ENCODE measurements at regions not wholly inside any gene's neighbourhood (a gene's known extent, or its start where the extent isn't known, plus 50 kb on each side); places are given as distances from the start of the nearest gene placed in this dataset.

GRCh38 chr21:20302084-20302483, 696.1 kb upstream of the NCAM2 start:
- no peak for DNase-seq

GRCh38 chr21:20306836-20307235, 691.4 kb upstream of the NCAM2 start:
- DNase-seq: no peak

- no peak for DNase-seq
Observed at GRCh38 chr21:20308586-20309315, 689.5 kb upstream of the NCAM2 start.

GRCh38 chr21:20311234-20311787, 686.9 kb upstream of the NCAM2 start:
- no peak for DNase-seq

GRCh38 chr21:20313013-20313412, 685.2 kb upstream of the NCAM2 start:
- DNase-seq: no peak

GRCh38 chr21:20315042-20315441, 683.2 kb upstream of the NCAM2 start:
- no peak for DNase-seq

- DNase-seq: no peak
Observed at GRCh38 chr21:20329636-20330035, 668.6 kb upstream of the NCAM2 start.

GRCh38 chr21:20330652-20331051, 667.6 kb upstream of the NCAM2 start:
- DNase-seq: no peak

GRCh38 chr21:20334585-20334984, 663.6 kb upstream of the NCAM2 start:
- no peak for DNase-seq

GRCh38 chr21:20341431-20341830, 656.8 kb upstream of the NCAM2 start:
- no peak for DNase-seq

- DNase-seq: no peak
Observed at GRCh38 chr21:20343186-20343585, 655.0 kb upstream of the NCAM2 start.

GRCh38 chr21:20351138-20351537, 647.1 kb upstream of the NCAM2 start:
- no peak for DNase-seq

- no peak for DNase-seq
Observed at GRCh38 chr21:20353351-20353750, 644.9 kb upstream of the NCAM2 start.

GRCh38 chr21:20373031-20373430, 625.2 kb upstream of the NCAM2 start:
- DNase-seq: no peak

GRCh38 chr21:20377250-20377649, 621.0 kb upstream of the NCAM2 start:
- no peak for DNase-seq

GRCh38 chr21:20388400-20388799, 609.8 kb upstream of the NCAM2 start:
- no peak for DNase-seq

GRCh38 chr21:20396798-20397197, 601.4 kb upstream of the NCAM2 start:
- DNase-seq: no peak

GRCh38 chr21:20404915-20405314, 593.3 kb upstream of the NCAM2 start:
- no peak for DNase-seq

- DNase-seq: no peak
Observed at GRCh38 chr21:20418353-20418752, 579.9 kb upstream of the NCAM2 start.

GRCh38 chr21:20419772-20420171, 578.4 kb upstream of the NCAM2 start:
- no peak for DNase-seq

- DNase-seq: no peak
Observed at GRCh38 chr21:20424943-20425342, 573.3 kb upstream of the NCAM2 start.

- DNase-seq: no peak
Observed at GRCh38 chr21:20425856-20426255, 572.4 kb upstream of the NCAM2 start.

GRCh38 chr21:20440338-20440737, 557.9 kb upstream of the NCAM2 start:
- no peak for DNase-seq

GRCh38 chr21:20443558-20444155, 554.6 kb upstream of the NCAM2 start:
- no peak for DNase-seq

GRCh38 chr21:20445971-20446370, 552.2 kb upstream of the NCAM2 start:
- no peak for DNase-seq

All from GOT3 (cell line).